ENCODE measurements at regions not wholly inside any gene's neighbourhood (a gene's known extent, or its start where the extent isn't known, plus 50 kb on each side); places are given as distances from the start of the nearest gene placed in this dataset.

DNA sequence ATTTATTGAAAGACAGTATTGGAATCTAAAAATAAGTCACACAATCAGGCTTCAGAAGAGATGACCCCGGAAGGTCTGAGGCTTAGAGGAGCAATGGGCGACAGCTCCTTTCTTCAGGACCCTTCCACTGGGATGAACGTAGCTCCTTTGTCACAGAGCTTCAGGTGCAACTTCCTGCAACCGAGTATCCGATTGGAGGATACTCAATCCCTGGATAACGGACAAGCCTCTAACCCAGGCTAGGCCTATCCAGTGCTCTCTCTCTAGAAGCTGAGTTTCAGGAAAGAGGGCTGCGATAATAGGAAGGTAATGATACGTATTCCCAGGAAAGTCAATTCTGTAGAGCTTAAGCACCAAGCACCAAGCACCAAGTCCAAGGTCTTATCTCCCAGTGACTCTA, 349.4 kb upstream of the NPSR1 start:
- H3K4me1 ChIP-seq (ENCODE audit: insufficient read depth, low read length): no peaks in the 10 kb centered on the region
- H3K4me1 Mint-ChIP-seq (ENCODE audit: low read depth, unreplicated experiment): no peaks in the 10 kb centered on the region
- no peak overlapping the region for H3K4me3 ChIP-seq (ENCODE audit: insufficient read depth, low read depth, low read length)
- TF ChIP-seq CTCF (IDR thresholded peaks at IDR 0.05; ENCODE audit: insufficient read depth, low read depth, low read length) (no peak), EZH2 (IDR thresholded peaks at IDR 0.05; ENCODE audit: insufficient read depth, low read length) (no peak)
- H3K27ac ChIP-seq (ENCODE audit: low read depth, low read length): no peak overlapping the region
- no peak overlapping the region for H3K27ac Mint-ChIP-seq (ENCODE audit: unreplicated experiment)
- peaks cover 5% of the 10 kb centered on the region for H3K27me3 Mint-ChIP-seq (ENCODE audit: low read depth, unreplicated experiment)
- FAIRE-seq (no peak), DNase-seq (ENCODE audit: low read depth) (no peak)
- H2AFZ ChIP-seq (ENCODE audit: low read depth, low read length): no peak overlapping the region
- H3K4me2 ChIP-seq (ENCODE audit: low read length): no peak overlapping the region
- no peak overlapping the region for H3K9ac ChIP-seq (ENCODE audit: low read length)
- H3K9me3 ChIP-seq (ENCODE audit: insufficient read depth, low read depth, low read length): no peaks in the 10 kb centered on the region
- H3K9me3 Mint-ChIP-seq (ENCODE audit: unreplicated experiment): peaks cover 7% of the 10 kb centered on the region
- no peaks in the 10 kb centered on the region for H3K36me3 ChIP-seq (ENCODE audit: insufficient read depth, low read length)
- no peaks in the 10 kb centered on the region for H3K79me2 ChIP-seq (ENCODE audit: insufficient read depth, low read length)
- no peak overlapping the region for H3K4me3 Mint-ChIP-seq (ENCODE audit: unreplicated experiment)
- no peaks in the 10 kb centered on the region for H3K27me3 ChIP-seq (ENCODE audit: insufficient read depth, low read length)
- peaks cover 3% of the 10 kb centered on the region for H3K36me3 Mint-ChIP-seq (ENCODE audit: low read depth, unreplicated experiment)
- H4K20me1 ChIP-seq (ENCODE audit: insufficient read depth, low read length): no peaks in the 10 kb centered on the region

DNA sequence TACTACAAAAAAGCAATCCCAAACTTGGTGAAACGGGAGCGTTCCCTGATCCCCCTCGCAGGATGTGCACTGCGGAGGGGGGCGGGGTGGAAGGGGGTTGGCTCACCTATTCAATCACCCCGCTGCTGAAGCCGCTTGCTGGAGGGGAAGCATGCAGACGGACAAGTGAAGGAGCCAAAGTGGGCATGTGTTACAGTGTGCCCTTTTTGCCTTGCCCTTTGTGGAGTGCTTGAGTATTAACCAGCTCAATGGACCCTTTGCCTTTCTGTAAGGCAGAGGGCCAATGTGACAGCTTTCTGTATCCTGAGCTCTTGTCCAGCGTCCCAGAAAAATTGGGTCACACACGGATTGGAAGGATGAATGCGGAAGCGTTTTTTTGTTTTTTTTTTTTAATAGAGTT, 348.9 kb upstream of the NPSR1 start:
- Histone ChIP-seq H3K4me2 (ENCODE audit: low read length) (no peak overlapping the region), H4K20me1 (ENCODE audit: insufficient read depth, low read length) (no peaks in the 10 kb centered on the region), H3K27ac (ENCODE audit: low read depth, low read length) (no peak overlapping the region), H3K9ac (ENCODE audit: low read length) (no peak overlapping the region), H3K79me2 (ENCODE audit: insufficient read depth, low read length) (no peaks in the 10 kb centered on the region), H3K9me3 (ENCODE audit: insufficient read depth, low read depth, low read length) (no peaks in the 10 kb centered on the region), H3K4me3 (ENCODE audit: insufficient read depth, low read depth, low read length) (no peak overlapping the region), H3K36me3 (ENCODE audit: insufficient read depth, low read length) (no peaks in the 10 kb centered on the region), H2AFZ (ENCODE audit: low read depth, low read length) (no peak overlapping the region), H3K4me1 (ENCODE audit: insufficient read depth, low read length) (no peaks in the 10 kb centered on the region), H3K27me3 (ENCODE audit: insufficient read depth, low read length) (no peaks in the 10 kb centered on the region)
- Mint-ChIP-seq H3K4me3 (ENCODE audit: unreplicated experiment) (no peak overlapping the region), H3K4me1 (ENCODE audit: low read depth, unreplicated experiment) (no peaks in the 10 kb centered on the region), H3K27me3 (ENCODE audit: low read depth, unreplicated experiment) (peaks cover 5% of the 10 kb centered on the region), H3K9me3 (ENCODE audit: unreplicated experiment) (peaks cover 7% of the 10 kb centered on the region), H3K27ac (ENCODE audit: unreplicated experiment) (no peak overlapping the region), H3K36me3 (ENCODE audit: low read depth, unreplicated experiment) (peaks cover 3% of the 10 kb centered on the region)
- DNase-seq (ENCODE audit: low read depth) (no peak), FAIRE-seq (no peak)
- TF ChIP-seq CTCF (IDR thresholded peaks at IDR 0.05; ENCODE audit: insufficient read depth, low read depth, low read length): no peak
- TF ChIP-seq EZH2 (IDR thresholded peaks at IDR 0.05; ENCODE audit: insufficient read depth, low read length): no peak

DNA sequence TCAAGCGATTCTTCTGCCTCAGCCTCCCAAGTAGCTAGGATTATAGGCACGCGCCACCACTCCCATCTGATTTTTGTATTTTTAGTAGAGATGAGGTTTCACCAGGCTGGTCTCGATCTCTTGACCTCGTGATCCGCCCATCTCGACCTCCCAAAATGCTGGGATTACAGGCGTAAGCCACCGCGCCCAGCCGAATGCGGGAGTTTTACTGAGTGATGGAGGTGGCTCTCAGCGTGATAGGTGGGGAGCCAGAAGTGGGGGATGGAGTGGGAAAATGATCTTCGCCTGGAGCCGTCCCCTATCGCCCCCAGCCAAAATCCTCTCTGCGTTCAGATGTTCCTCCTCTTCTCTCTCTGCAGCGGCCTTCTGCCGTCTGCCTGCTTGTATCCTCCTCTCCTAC, 348.4 kb upstream of the NPSR1 start:
- Mint-ChIP-seq H3K36me3 (ENCODE audit: low read depth, unreplicated experiment) (peaks cover 3% of the 10 kb centered on the region), H3K27ac (ENCODE audit: unreplicated experiment) (peak overlapping the region; percentile 24), H3K9me3 (ENCODE audit: unreplicated experiment) (peaks cover 7% of the 10 kb centered on the region), H3K27me3 (ENCODE audit: low read depth, unreplicated experiment) (peaks cover 5% of the 10 kb centered on the region), H3K4me1 (ENCODE audit: low read depth, unreplicated experiment) (peaks cover 3% of the 10 kb centered on the region), H3K4me3 (ENCODE audit: unreplicated experiment) (no peak overlapping the region)
- no peaks in the 10 kb centered on the region for H3K79me2 ChIP-seq (ENCODE audit: insufficient read depth, low read length)
- H3K27me3 ChIP-seq (ENCODE audit: insufficient read depth, low read length): no peaks in the 10 kb centered on the region
- no peaks in the 10 kb centered on the region for H4K20me1 ChIP-seq (ENCODE audit: insufficient read depth, low read length)
- no peak for FAIRE-seq
- no peak overlapping the region for H2AFZ ChIP-seq (ENCODE audit: low read depth, low read length)
- no peak overlapping the region for H3K4me2 ChIP-seq (ENCODE audit: low read length)
- peaks cover 2% of the 10 kb centered on the region for H3K4me1 ChIP-seq (ENCODE audit: insufficient read depth, low read length)
- H3K9ac ChIP-seq (ENCODE audit: low read length): no peak overlapping the region
- DNase-seq (ENCODE audit: low read depth): no peak
- H3K27ac ChIP-seq (ENCODE audit: low read depth, low read length): no peak overlapping the region
- no peaks in the 10 kb centered on the region for H3K9me3 ChIP-seq (ENCODE audit: insufficient read depth, low read depth, low read length)
- TF ChIP-seq CTCF (IDR thresholded peaks at IDR 0.05; ENCODE audit: insufficient read depth, low read depth, low read length) (no peak), EZH2 (IDR thresholded peaks at IDR 0.05; ENCODE audit: insufficient read depth, low read length) (no peak)
- no peak overlapping the region for H3K4me3 ChIP-seq (ENCODE audit: insufficient read depth, low read depth, low read length)
- H3K36me3 ChIP-seq (ENCODE audit: insufficient read depth, low read length): no peaks in the 10 kb centered on the region
